T-helper 17 cell (primary cell): ENCODE measurements at regions not wholly inside any gene's neighbourhood (a gene's known extent, or its start where the extent isn't known, plus 50 kb on each side); places are given as distances from the start of the nearest gene placed in this dataset.
"Not testable (repeated sequence)": the region's sequence is repeated elsewhere in the genome, so short reads cannot be mapped to it uniquely, and the experiment has no call there.

Experiments used
- ATAC-seq: fragments of 150-1000 bp; cut with Tn5 transposase; 2 replicates; pipeline ENCODE4 v1.10.0; 2021; ENCODE audit warnings: mild to moderate bottlenecking, moderate library complexity
- DNase-seq, 3 donors: peaks; one replicate each; pipeline versions ENCODE4 v3.0.0 to v3.0.0-alpha.2; 2020 to 2021
- H3K9me3 ChIP-seq: one replicate; pipeline ENCODE4 v1.7.0; 2013; ENCODE audit warnings: low read length, mild to moderate bottlenecking; ENCODE audit not compliant: control insufficient read depth, poor library complexity, severe bottlenecking
- H3K27ac Mint-ChIP-seq: one replicate; pipeline ENCODE4 v1.8.0; 2022; ENCODE audit warnings: mild to moderate bottlenecking, moderate library complexity, mixed read lengths
- H3K27me3 Mint-ChIP-seq: one replicate; pipeline ENCODE4 v1.8.0; 2022; ENCODE audit warnings: mixed read lengths
- H3K36me3 Mint-ChIP-seq: one replicate; pipeline ENCODE4 v1.8.0; 2022; ENCODE audit warnings: low read depth, mixed read lengths
- H3K4me1 Mint-ChIP-seq: one replicate; pipeline ENCODE4 v1.8.0; 2022; ENCODE audit warnings: mild to moderate bottlenecking, mixed read lengths
- H3K4me3 Mint-ChIP-seq: one replicate; pipeline ENCODE4 v1.8.0; 2022; ENCODE audit warnings: mild to moderate bottlenecking, moderate library complexity, mixed read lengths

DNA sequence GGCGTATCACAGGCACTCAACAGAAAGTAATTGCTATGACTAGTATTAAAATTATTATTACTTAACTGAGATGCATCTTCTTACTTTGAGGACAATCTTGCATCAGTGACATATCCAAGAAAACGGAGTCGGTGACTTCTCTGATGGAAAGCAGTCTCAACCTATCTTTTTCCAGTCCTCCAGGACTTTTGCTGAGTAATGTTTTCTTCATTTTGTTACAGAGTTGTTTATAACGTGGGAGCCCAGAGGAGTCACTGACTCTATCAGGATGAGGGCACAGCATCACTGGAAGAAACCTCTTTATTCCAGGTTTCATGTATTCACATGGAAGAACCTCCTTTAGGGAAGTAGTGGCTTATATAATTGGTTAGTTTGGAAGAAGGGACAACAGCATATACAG lies 51.5 kb upstream of the MELK start:
- no peaks in the 10 kb centered on the region for H3K9me3 ChIP-seq
- Mint-ChIP-seq H3K4me3 (no peak overlapping the region), H3K27ac (no peak overlapping the region), H3K27me3 (peaks cover 5% of the 10 kb centered on the region), H3K4me1 (no peaks in the 10 kb centered on the region), H3K36me3 (no peaks in the 10 kb centered on the region)
- ATAC-seq (no peak), DNase-seq (no peak)

DNA sequence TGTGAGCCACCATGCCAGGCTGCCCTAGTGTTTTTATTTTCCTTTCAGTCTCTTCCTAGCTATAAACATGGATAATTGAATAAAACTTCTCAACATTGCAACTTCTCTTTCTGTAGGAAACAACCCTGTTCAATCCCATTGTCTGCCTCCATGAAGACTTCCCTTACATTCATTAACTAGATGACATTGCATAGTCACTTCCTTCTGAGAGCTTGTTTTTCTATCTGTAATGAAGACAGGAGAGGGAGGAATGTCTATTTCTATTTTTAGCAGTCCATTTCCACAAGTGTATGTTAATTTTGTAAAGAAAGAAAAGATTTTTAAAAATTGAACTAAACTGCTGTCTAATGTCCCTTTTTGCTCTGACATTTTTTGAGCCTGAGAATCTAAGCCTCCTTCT lies 55.6 kb upstream of the MELK start:
- H3K9me3 ChIP-seq, result no peaks in the 10 kb centered on the region
- Mint-ChIP-seq H3K27me3 (no peaks in the 10 kb centered on the region), H3K27ac (no peak overlapping the region), H3K4me1 (no peaks in the 10 kb centered on the region), H3K36me3 (no peaks in the 10 kb centered on the region), H3K4me3 (no peak overlapping the region)
- DNase-seq, result no peak
- no peak for ATAC-seq

DNA sequence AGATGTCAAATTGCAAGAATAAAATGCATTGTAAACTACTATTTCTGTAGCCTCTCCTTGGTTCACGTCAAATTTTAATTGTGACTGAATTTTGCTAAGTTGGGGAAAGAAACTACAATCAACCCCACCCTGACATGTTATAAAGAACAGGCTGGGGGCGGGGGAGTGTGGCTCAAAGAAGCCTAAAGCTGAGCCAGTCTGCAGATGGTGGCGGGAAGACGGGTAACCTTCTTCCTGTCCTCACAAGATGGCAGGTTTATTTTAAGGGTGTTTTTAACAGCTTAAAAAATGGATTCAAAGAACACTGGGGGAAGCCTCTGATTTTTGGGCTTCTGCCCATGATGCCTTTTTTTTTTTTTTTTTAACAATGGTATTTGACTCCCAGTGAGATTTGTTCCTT lies 68.5 kb upstream of the MELK start:
- ATAC-seq, result no peak
- no peak for DNase-seq
- Mint-ChIP-seq H3K36me3 (no peaks in the 10 kb centered on the region), H3K4me1 (peaks cover 14% of the 10 kb centered on the region), H3K4me3 (no peak overlapping the region), H3K27ac (no peak overlapping the region), H3K27me3 (peaks cover 14% of the 10 kb centered on the region)
- no peaks in the 10 kb centered on the region for H3K9me3 ChIP-seq

DNA sequence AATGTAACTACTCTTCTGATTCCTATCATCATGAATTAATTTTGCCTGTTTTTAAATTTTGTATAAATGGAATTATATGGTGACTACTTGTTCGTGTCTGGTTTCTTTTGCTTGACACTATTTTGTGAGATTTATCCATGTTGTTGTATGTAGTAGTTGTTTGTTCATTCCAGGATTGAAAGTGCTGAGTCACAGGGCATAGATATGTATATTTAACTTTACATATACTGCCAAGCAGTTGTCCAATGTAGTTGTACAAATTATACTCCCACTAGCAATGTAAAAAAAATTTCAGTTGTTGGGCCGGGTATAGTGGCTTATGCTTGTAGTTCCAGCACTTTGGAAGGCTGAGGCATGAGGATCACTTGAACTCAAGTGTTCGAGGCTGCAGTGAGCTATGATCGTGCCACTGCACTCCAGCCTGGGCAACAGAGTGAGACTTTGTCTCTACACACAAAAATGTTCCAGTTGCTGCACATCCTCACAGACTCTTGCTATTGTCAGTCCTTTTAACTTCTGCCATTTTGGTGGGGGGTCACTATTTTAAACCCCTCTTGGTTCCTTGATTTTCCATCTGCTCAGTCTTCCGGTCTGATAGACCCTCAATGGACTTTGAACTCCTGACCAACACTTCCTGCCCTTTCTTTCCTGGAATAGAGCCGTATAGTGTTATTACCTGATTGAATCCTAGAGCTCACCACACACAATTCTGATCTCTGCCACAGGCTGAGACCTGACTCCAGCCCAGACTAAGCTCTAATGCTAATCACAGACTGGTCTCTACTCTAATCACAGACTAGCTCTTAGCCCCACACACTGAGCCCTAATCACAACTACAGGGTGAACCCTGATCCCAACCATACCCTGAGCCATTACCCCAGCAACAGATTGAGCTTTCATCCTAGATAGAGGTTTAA lies 69.3 kb upstream of the MELK start:
- H3K27me3 Mint-ChIP-seq, result peaks cover 8% of the 10 kb centered on the region
- H3K4me1 Mint-ChIP-seq, result peaks cover 12% of the 10 kb centered on the region
- ATAC-seq (no peak), DNase-seq (no peak)
- H3K9me3 ChIP-seq, result no peaks in the 10 kb centered on the region
- H3K27ac Mint-ChIP-seq, result no peak overlapping the region
- H3K36me3 Mint-ChIP-seq, result no peaks in the 10 kb centered on the region
- no peak overlapping the region for H3K4me3 Mint-ChIP-seq

DNA sequence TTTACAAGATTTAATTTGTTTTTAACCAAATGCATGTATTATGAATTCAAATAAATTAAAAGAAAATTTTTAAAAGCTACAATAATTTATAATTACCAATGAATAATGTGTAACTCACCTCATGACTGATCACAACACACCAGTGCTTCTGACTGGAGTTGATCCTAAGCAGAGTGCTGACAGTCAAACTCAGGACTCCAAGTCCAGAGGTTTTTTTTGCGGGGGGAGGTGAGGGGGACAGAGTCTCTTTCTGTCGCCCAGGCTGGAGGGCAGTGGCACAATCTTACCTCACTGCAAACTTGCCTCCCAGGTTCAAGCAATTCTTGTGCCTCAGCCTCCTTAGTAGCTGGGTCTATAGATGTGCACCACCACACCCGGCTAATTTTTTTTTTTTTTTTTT lies 71.0 kb upstream of the MELK start:
- Mint-ChIP-seq H3K4me3 (no peak overlapping the region), H3K4me1 (peaks cover 9% of the 10 kb centered on the region), H3K27me3 (no peaks in the 10 kb centered on the region), H3K27ac (no peak overlapping the region), H3K36me3 (no peaks in the 10 kb centered on the region)
- no peak for DNase-seq
- ATAC-seq, result no peak
- H3K9me3 ChIP-seq, result no peaks in the 10 kb centered on the region

DNA sequence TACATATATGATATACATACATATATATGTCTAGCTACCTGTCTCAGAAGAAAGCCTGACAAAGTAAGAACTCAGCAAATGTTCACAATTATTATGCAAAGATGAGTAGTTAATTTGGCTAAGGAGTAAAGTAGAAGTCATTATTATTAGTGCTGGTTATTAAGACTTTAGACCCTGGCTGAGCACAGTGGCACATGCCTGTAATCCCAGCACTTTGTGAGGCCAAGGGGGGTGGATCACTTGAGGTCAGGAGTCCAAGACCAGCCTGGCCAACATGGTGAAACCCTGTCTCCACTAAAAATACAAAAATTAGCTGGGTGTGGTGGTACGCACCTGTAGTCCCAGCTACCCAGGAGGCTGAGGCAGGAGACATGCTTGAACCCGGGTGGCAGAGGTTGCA lies 71.8 kb upstream of the MELK start:
- not testable (repeated sequence) for ATAC-seq, H3K4me1 Mint-ChIP-seq, H3K27ac Mint-ChIP-seq, H3K27me3 Mint-ChIP-seq, DNase-seq, H3K9me3 ChIP-seq, H3K4me3 Mint-ChIP-seq, H3K36me3 Mint-ChIP-seq

DNA sequence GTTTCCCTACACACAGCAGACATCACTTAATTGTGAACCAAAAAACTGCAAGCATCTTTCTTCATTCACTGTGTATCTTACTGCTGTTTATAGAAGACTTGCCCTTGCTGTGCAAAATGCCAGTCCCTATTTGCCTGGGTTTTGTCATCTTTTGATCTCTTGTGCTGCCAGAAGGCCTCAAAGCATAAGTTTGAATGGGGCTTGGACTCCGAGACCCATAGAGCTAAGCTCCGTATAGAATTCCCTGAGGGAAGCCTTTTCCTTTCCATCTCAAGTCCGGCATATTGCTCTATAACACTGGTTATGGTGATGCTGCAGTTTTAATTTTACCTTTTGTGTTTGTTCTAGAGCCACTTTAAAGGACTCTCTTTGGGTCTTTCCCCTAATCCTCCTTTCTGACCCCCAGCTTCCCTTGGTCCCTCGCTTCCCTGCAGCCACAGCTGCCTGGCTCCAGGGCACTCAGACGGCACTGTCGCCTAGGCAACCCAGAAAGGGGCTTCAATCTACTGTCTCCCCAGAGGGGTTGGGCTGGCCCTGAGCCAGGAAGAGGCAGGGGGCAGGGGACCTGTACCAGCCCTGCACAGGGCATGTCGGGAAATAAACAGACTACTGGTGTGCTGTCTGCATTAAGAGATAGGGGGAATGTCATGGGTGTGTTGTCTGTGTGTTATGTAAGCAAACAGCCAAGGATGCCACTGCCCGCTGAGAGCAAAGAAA lies 73.4 kb upstream of the MELK start:
- Mint-ChIP-seq H3K27me3 (no peaks in the 10 kb centered on the region), H3K27ac (no peak overlapping the region), H3K4me3 (no peak overlapping the region), H3K36me3 (no peaks in the 10 kb centered on the region), H3K4me1 (peaks cover 12% of the 10 kb centered on the region)
- ATAC-seq, result no peak
- no peak for DNase-seq
- no peaks in the 10 kb centered on the region for H3K9me3 ChIP-seq

DNA sequence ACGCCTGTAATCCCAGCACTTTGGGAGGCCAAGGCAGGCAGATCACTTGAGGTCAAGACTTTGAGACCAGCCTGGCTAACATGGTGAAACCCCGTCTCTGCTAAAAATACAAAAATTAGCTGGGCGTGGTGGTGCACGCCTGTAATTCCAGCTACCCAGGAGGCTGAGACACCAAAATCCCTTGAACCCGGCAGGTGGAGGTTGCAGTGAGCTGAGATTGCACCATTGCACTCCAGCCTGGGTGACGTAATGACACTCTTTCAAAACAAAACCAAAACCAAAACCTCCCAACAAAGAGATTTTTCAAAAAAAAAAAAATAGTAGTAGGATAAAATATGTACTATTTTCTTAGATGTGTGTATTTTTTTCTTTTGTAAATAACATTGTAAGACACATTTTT lies 79.1 kb upstream of the MELK start:
- Mint-ChIP-seq H3K4me1 (peaks cover 33% of the 10 kb centered on the region), H3K4me3 (peak overlapping the region; percentile 88), H3K27ac (peak overlapping the region; percentile 97)
- not testable (repeated sequence) for H3K27me3 Mint-ChIP-seq, H3K36me3 Mint-ChIP-seq, H3K9me3 ChIP-seq
- DNase-seq (peak in 1 of 3 donors; percentile 9), ATAC-seq (peak; percentile 65)

DNA sequence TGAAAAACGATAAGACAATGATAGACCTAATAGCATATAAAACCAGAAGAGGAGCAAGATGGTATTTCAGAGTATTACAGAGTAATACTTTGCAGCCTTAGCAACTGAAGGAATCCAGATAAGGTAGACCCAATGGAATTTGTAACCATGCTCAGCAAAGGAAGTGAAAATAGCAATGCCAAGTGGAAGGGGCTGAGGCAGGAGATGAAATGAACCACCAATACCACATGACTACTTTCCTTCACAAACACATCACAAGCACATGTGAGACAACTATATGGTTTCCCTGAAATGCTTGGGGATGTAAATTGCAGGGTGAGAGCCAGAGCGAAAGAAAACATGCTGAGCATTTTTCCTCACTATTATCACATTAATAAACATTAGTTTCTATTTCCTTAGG lies 79.8 kb upstream of the MELK start:
- Mint-ChIP-seq H3K4me3 (peak overlapping the region; percentile 74), H3K27ac (peak overlapping the region; percentile 97), H3K27me3 (no peaks in the 10 kb centered on the region), H3K4me1 (peaks cover 39% of the 10 kb centered on the region), H3K36me3 (no peaks in the 10 kb centered on the region)
- no peaks in the 10 kb centered on the region for H3K9me3 ChIP-seq
- ATAC-seq (peak; percentile 71), DNase-seq (no peak)

DNA sequence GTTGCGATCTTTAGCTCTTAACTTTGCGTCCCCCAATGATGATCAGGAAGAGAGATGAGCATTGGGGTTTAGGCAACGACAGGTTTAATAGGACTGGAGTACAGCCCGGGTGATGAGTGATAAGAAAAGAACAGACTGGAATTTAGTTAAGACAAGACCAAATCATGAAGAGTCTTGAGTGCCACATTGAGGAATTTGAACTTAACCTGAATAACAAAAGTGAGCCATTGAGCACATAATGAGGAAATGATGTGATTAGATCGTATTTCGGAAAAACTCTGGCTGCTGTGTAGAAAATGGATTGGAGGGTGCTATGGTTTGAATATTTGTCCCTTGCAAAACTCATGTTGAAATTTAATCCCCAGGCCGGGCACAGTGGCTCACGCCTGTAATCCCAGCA lies 83.2 kb upstream of the MELK start:
- Mint-ChIP-seq H3K36me3 (no peaks in the 10 kb centered on the region), H3K27me3 (no peaks in the 10 kb centered on the region), H3K27ac (peak overlapping the region; percentile 97), H3K4me1 (peaks cover 51% of the 10 kb centered on the region), H3K4me3 (peak overlapping the region; percentile 31)
- H3K9me3 ChIP-seq, result no peaks in the 10 kb centered on the region
- no peak for ATAC-seq
- no peak for DNase-seq

DNA sequence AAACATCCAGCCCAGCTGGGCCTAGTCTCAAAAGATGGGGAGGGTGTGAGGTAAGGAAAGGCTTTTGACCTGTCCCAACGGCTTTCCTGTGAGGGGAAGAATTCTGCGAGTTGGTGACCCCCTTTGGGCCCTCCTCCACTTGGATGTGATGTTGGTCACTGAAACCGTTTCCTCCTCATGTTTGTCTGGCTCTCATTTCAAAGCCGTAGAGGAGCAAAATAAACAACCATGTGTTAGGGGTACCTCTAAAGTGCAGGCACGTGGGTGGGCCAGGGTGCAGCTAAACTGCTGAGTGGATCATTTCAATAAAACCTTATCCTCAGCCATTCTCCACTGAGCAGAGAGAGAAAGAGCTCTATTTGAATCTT lies 84.3 kb upstream of the MELK start:
- peaks cover 47% of the 10 kb centered on the region for H3K4me1 Mint-ChIP-seq
- peak overlapping the region; percentile 97 for H3K27ac Mint-ChIP-seq
- H3K4me3 Mint-ChIP-seq, result peak overlapping the region; percentile 95
- H3K36me3 Mint-ChIP-seq, result no peaks in the 10 kb centered on the region
- DNase-seq, result peak in 1 of 3 donors; percentile 8
- H3K27me3 Mint-ChIP-seq, result no peaks in the 10 kb centered on the region
- no peaks in the 10 kb centered on the region for H3K9me3 ChIP-seq
- ATAC-seq, result no peak

DNA sequence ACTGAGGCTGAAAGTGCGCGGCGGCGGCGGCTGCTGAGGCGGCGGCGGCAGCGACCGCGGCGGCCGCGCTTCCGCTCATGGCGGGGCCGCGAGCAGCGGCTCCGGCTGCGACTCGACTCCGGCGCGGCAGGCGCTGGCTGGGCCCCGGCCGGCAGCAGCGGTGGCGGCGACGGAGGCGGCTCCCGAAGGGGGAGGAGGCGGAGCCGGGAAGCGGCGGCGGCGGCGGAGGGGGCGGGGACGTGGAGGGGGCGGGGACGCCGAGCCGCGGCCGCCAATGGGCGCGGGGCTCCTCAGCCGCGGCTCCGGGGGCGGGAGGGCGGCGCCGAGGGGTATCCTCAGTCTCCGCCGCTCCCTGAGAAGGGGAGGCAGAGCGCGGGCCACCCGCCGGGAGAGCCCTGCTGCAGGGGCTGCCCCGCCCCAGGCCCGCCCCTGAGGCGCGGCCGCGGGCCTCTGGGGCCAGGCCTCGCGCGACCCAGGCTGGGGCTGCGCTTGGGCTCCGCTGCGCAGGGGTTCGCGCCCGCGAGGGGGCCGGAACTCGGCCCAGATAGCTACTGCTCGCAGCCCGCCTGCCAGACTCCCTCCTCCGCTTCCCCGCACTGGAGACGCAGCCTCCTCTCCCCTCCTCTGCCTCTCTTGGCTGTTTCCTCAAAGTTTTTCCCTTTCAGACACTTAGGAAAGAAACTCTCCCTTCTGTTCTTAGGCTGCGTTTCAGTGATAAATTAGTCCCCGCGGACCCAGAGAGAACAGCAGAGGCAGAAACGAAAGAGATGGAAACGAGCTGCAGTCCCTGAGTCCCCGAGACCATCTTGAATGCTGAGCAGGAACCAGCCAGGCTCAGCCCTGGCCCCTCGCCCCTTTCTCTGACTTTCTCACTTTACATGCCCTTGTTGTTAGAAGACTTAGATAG lies 85.0 kb upstream of the MELK start:
- Mint-ChIP-seq H3K4me3 (peak overlapping the region; percentile 95), H3K27me3 (no peaks in the 10 kb centered on the region), H3K36me3 (no peaks in the 10 kb centered on the region), H3K27ac (peak overlapping the region; percentile 97), H3K4me1 (peaks cover 43% of the 10 kb centered on the region)
- DNase-seq (peak; percentile 81 to 93 (median 92)), ATAC-seq (peak; percentile 91)
- H3K9me3 ChIP-seq, result no peaks in the 10 kb centered on the region

DNA sequence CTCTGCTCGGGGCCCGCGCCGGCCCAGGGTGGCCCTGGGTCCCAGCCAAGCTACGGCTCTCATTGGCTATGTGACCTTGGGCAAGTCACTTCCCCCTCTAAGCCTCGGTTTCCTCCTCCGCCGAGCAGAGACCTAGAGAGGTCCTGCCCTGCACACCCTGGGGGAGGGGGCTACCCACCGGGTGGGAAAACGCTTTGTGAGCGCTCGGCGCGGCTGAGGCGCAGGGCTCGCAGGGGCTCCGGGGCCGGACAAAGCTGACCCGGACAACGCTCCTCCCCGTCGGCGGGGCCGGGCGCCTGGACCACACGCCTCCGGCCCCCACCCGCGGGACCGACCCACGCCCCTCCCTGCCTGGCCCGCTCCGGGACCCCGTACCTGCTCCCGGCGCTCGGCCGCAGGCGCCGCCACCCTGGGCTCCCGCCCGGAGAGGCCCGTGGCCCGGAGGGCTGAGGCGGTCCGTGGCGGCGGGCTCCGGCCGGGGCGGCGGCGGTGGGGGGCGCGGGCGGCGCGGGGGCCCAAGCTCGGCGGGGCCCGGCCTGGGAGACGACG lies 85.7 kb upstream of the MELK start:
- peak overlapping the region; percentile 96 for H3K4me3 Mint-ChIP-seq
- peaks cover 39% of the 10 kb centered on the region for H3K4me1 Mint-ChIP-seq
- H3K9me3 ChIP-seq, result no peaks in the 10 kb centered on the region
- peak; percentile 6 for ATAC-seq
- DNase-seq, result peak; percentile 18 to 33 (median 30)
- no peaks in the 10 kb centered on the region for H3K36me3 Mint-ChIP-seq
- H3K27me3 Mint-ChIP-seq, result no peaks in the 10 kb centered on the region
- H3K27ac Mint-ChIP-seq, result peak overlapping the region; percentile 94
